Colonic mucosa (tissue), 4 donors: ENCODE measurements at regions not wholly inside any gene's neighbourhood (a gene's known extent, or its start where the extent isn't known, plus 50 kb on each side); places are given as distances from the start of the nearest gene placed in this dataset.

ENCODE experiments used
- DNase-seq: peaks from one replicate; pipeline ENCODE4 v3.0.0-alpha.2; 2020
- H3K27ac ChIP-seq: fragments of 200-600 bp; one replicate; pipeline ENCODE4 v1.8.0; 2021
- H3K27me3 ChIP-seq: fragments of 200-600 bp; one replicate; pipeline ENCODE4 v1.8.0; 2021
- H3K36me3 ChIP-seq: fragments of 200-600 bp; one replicate; pipeline ENCODE4 v1.8.0; 2021
- H3K4me1 ChIP-seq: fragments of 200-600 bp; one replicate; pipeline ENCODE4 v1.8.0; 2021; ENCODE audit warnings: mild to moderate bottlenecking
- H3K4me3 ChIP-seq: fragments of 200-600 bp; one replicate; pipeline ENCODE4 v1.8.0; 2021
- H3K9ac ChIP-seq, 2 donors: one replicate each; pipeline ENCODE4 v1.7.0; 2013; ENCODE audit warnings: control low read depth in 2 of 2, low read depth in 2 of 2, low read length in 2 of 2
- H3K9me3 ChIP-seq: fragments of 200-600 bp; one replicate; pipeline ENCODE4 v1.8.0; 2021
- CTCF ChIP-seq: fragments of 200-600 bp; IDR thresholded peaks from one replicate; pipeline ENCODE4 v1.8.0; 2022; ENCODE audit warnings: antibody characterized with exemption, mild to moderate bottlenecking
- intact Hi-C: fragments of 100-400 bp; cut with DNase I; formaldehyde crosslinking; loops from one replicate; pipeline ENCODE4 v1.14.1; 2022
- donor health status: healthy.
- donor health status: DM: no; HTN: no; CAD: no.
- donor health status: DM: no; HTN: no; CAD: no.

GRCh38 chrX:134148172-134148692 is 88.8 kb upstream of the CCDC160 start:
- no peak for DNase-seq
- Histone ChIP-seq H3K4me3 (no peak overlapping the region), H3K4me1 (no peaks in the 10 kb centered on the region), H3K9ac (no peak overlapping the region), H3K27me3 (no peaks in the 10 kb centered on the region), H3K9me3 (no peaks in the 10 kb centered on the region), H3K27ac (no peak overlapping the region), H3K36me3 (no peaks in the 10 kb centered on the region)
- intact Hi-C loops, result no loop called here
- no peak for TF ChIP-seq CTCF

DNA sequence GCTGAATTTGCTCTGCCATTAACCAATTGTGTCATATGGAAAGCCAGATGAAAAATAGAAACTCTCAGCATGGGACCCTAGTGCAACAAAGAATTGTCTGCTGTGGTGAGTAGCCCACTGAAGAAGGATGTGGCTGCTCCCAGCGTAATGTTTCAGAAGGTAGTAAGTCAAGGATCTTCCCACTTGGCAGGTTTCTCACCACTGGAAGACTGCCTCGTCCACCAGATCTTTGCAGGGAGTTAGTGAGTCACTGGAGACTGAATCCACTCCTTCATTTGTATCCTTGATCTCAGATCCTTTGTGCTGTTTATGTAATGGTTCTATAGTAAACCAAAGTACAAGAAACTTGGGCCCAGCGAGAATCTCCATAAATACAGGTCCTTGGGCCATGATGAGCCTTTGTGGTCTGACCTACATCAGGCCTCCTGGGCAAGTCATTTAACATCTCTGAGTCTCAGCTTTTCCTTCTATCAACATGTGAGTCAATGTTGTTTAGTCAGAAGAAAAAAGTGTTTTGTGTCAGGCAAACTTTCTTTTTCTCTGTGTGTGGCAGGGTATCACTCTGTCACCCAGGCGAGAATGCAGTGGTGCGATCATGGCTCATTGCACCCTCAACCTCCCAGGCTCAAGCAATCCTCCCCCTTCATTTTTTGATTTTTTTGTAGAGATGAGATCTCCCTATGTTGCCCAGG is 78.0 kb upstream of the CCDC160 start:
- intact Hi-C loops, result no loop called here
- no peak for DNase-seq
- no peaks in the 10 kb centered on the region for H3K4me1 ChIP-seq
- no peak overlapping the region for H3K27ac ChIP-seq
- H3K27me3 ChIP-seq, result no peaks in the 10 kb centered on the region
- no peak for TF ChIP-seq CTCF
- no peaks in the 10 kb centered on the region for H3K36me3 ChIP-seq
- no peak overlapping the region for H3K9ac ChIP-seq
- no peaks in the 10 kb centered on the region for H3K9me3 ChIP-seq
- no peak overlapping the region for H3K4me3 ChIP-seq

GRCh38 chrX:134161162-134161561 is 75.8 kb upstream of the CCDC160 start:
- H3K4me1 ChIP-seq, result no peaks in the 10 kb centered on the region
- no peak overlapping the region for H3K9ac ChIP-seq
- no peaks in the 10 kb centered on the region for H3K27me3 ChIP-seq
- intact Hi-C loops, result no loop called here
- H3K36me3 ChIP-seq, result no peaks in the 10 kb centered on the region
- H3K27ac ChIP-seq, result no peak overlapping the region
- no peaks in the 10 kb centered on the region for H3K9me3 ChIP-seq
- H3K4me3 ChIP-seq, result no peak overlapping the region
- no peak for TF ChIP-seq CTCF
- DNase-seq, result no peak

DNA sequence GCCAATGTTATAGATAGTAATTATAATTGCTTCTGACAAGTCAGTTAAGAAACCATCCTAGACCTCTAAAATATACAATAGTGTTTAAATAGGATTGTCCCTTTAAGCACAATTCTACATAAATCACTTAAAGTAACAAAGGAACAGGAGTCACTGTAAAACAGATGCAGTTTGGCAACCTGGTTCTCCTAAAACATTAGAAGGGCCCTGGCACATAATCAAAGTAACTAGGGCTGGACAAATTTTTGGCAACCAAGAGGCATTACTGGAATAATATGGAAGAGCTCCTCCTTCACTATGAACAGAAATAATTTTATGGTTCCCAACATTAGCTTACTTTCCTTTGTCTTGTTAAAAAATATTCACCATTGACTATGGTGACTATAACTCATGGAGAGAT is 75.0 kb upstream of the CCDC160 start:
- intact Hi-C loops, result no loop called here
- Histone ChIP-seq H3K9ac (no peak overlapping the region), H3K4me1 (no peaks in the 10 kb centered on the region), H3K27me3 (no peaks in the 10 kb centered on the region), H3K4me3 (no peak overlapping the region), H3K36me3 (no peaks in the 10 kb centered on the region), H3K9me3 (no peaks in the 10 kb centered on the region), H3K27ac (no peak overlapping the region)
- no peak for DNase-seq
- no peak for TF ChIP-seq CTCF

- H3K27ac ChIP-seq, result no peak overlapping the region
- intact Hi-C loops, result no loop called here
- no peaks in the 10 kb centered on the region for H3K9me3 ChIP-seq
- H3K4me3 ChIP-seq, result no peak overlapping the region
- no peak for TF ChIP-seq CTCF
- DNase-seq, result no peak
- H3K36me3 ChIP-seq, result no peaks in the 10 kb centered on the region
- H3K4me1 ChIP-seq, result no peaks in the 10 kb centered on the region
- no peaks in the 10 kb centered on the region for H3K27me3 ChIP-seq
- H3K9ac ChIP-seq, result no peak overlapping the region
Measured at GRCh38 chrX:134163836-134164235, 73.1 kb upstream of the CCDC160 start.
